Lower leg skin (tissue), 4 donors: ENCODE measurements at regions not wholly inside any gene's neighbourhood (a gene's known extent, or its start where the extent isn't known, plus 50 kb on each side); places are given as distances from the start of the nearest gene placed in this dataset.

Experiments used
- DNase-seq, 2 donors: peaks; one replicate each; pipeline ENCODE4 v3.0.0-alpha.2; 2019; ENCODE audit warnings: low spot score in 2 of 2
- H3K4me3 ChIP-seq: fragments of 200-600 bp; sonication (generic); 2 replicates; pipeline ENCODE4 v1.5.1; 2017; ENCODE audit warnings: mild to moderate bottlenecking, low read depth; ENCODE audit not compliant: poor library complexity, severe bottlenecking
- CTCF ChIP-seq, 3 donors: fragments of 450-650 bp; IDR thresholded peaks; one replicate each; pipeline ENCODE4 v1.5.1; 2016; ENCODE audit warnings: antibody characterized with exemption in 3 of 3, mild to moderate bottlenecking in 3 of 3, moderate library complexity in 2 of 3
- POLR2A ChIP-seq, 2 donors: fragments of 450-650 bp; IDR thresholded peaks; one replicate each; pipeline ENCODE4 v1.6.1; 2016 to 2017; ENCODE audit warnings: antibody characterized with exemption in 2 of 2, mild to moderate bottlenecking in 1 of 2, moderate library complexity in 1 of 2
- whole genome bisulfite sequencing, 2 donors: methylation state at CpG; one replicate each; pipeline ENCODE4 v1.1.5; 2018; 5-methylcytosine and 5-hydroxymethylcytosine counted together
- intact Hi-C: fragments of 100-400 bp; cut with DNase I; formaldehyde crosslinking; loops from one replicate; pipeline ENCODE4 v1.15.0; 2023; ENCODE audit warnings: low total_unique reads

- TF ChIP-seq CTCF (IDR thresholded peaks at IDR 0.05) = no peak
- TF ChIP-seq POLR2A (IDR thresholded peaks at IDR 0.05) = no peak
- intact Hi-C loops = no loop called here
- WGBS, 2 donors = 77 to 82% methylated on average over 8 of the region's 8 CpGs
- no peak for DNase-seq
- no peak overlapping the region for H3K4me3 ChIP-seq
These were observed 187.6 kb downstream of the MYCN start for GRCh38 chr2:16127958-16128357.

GRCh38 chr2:16127276-16127940 lies 187.1 kb downstream of the MYCN start:
- DNase-seq = no peak
- no peak overlapping the region for H3K4me3 ChIP-seq
- intact Hi-C loops = no loop called here
- TF ChIP-seq CTCF (IDR thresholded peaks at IDR 0.05) (no peak), POLR2A (IDR thresholded peaks at IDR 0.05) (no peak)
- WGBS, 2 donors = 92 to 94% methylated on average over 10 of the region's 10 CpGs

- TF ChIP-seq CTCF (IDR thresholded peaks at IDR 0.05) (no peak), POLR2A (IDR thresholded peaks at IDR 0.05) (no peak)
- H3K4me3 ChIP-seq = no peak overlapping the region
- intact Hi-C loops = no loop called here
- 46 to 55% methylated on average over 4 of the region's 4 CpGs for WGBS, 2 donors
- DNase-seq = no peak
These were observed 186.3 kb downstream of the MYCN start for GRCh38 chr2:16126517-16127275.

GRCh38 chr2:16125614-16126516 lies 185.5 kb downstream of the MYCN start:
- TF ChIP-seq CTCF (IDR thresholded peaks at IDR 0.05) = no peak
- TF ChIP-seq POLR2A (IDR thresholded peaks at IDR 0.05) = no peak
- no peak for DNase-seq
- WGBS, 2 donors = 67 to 72% methylated on average over 18 of the region's 18 CpGs
- H3K4me3 ChIP-seq = no peak overlapping the region
- intact Hi-C loops = no loop called here

GRCh38 chr2:16124881-16125613 lies 184.7 kb downstream of the MYCN start:
- intact Hi-C loops = no loop called here
- no peak for DNase-seq
- TF ChIP-seq CTCF (IDR thresholded peaks at IDR 0.05) (no peak), POLR2A (IDR thresholded peaks at IDR 0.05) (no peak)
- no peak overlapping the region for H3K4me3 ChIP-seq
- WGBS, 2 donors = 66 to 69% methylated on average over 8 of the region's 8 CpGs
